Vagina (tissue), 2 donors: ENCODE measurements at regions not wholly inside any gene's neighbourhood (a gene's known extent, or its start where the extent isn't known, plus 50 kb on each side); places are given as distances from the start of the nearest gene placed in this dataset.

ENCODE experiments used
- CTCF ChIP-seq, 3 experiments: fragments of 450-650 bp in 2 of 3; fragments of 200-600 bp in 1 of 3; sonication (generic) in 1 of 3; IDR thresholded peaks; one replicate each; pipeline ENCODE4 v1.5.1; 2017 to 2019; ENCODE audit warnings: antibody characterized with exemption in 3 of 3, mild to moderate bottlenecking in 2 of 3, moderate library complexity in 2 of 3
- POLR2A ChIP-seq, 2 donors: fragments of 450-650 bp; IDR thresholded peaks; one replicate each; pipeline ENCODE4 v1.6.1; 2017; ENCODE audit warnings: antibody characterized with exemption in 2 of 2, mild to moderate bottlenecking in 2 of 2, moderate library complexity in 2 of 2
- POLR2AphosphoS5 ChIP-seq, 2 donors: sonication (generic); formaldehyde crosslinking; IDR thresholded peaks; one replicate each; pipeline ENCODE4 v1.9.0; 2017; ENCODE audit warnings: antibody characterized with exemption in 2 of 2, mild to moderate bottlenecking in 2 of 2, low read depth in 1 of 2; ENCODE audit not compliant: insufficient read depth in 1 of 2

GRCh38 chr3:153469162-153469561 lies 307.1 kb downstream of the RAP2B start:
- TF ChIP-seq CTCF (IDR thresholded peaks at IDR 0.05) (no peak), POLR2AphosphoS5 (IDR thresholded peaks at IDR 0.05; ENCODE audit: insufficient read depth in 1 of 2, low read depth in 1 of 2) (no peak), POLR2A (IDR thresholded peaks at IDR 0.05) (no peak)
